Neural progenitor cell (in vitro differentiated cells): ENCODE measurements at regions not wholly inside any gene's neighbourhood (a gene's known extent, or its start where the extent isn't known, plus 50 kb on each side); places are given as distances from the start of the nearest gene placed in this dataset.

Experiments
- DNase-seq: peaks from one replicate; pipeline ENCODE4 v3.0.0-alpha.2; 2016; ENCODE audit warnings: low spot score
- H2AFZ ChIP-seq: fragments of 200-600 bp; sonication (generic); replicated peaks from 2 replicates; pipeline ENCODE4 v1.6.1; 2016; ENCODE audit warnings: antibody characterized with exemption
- H3F3A ChIP-seq: fragments of 200-600 bp; sonication (generic); 2 replicates; pipeline ENCODE4 v1.6.1; 2016; ENCODE audit warnings: antibody characterized with exemption, low read depth
- H3K27ac ChIP-seq: fragments of 200-600 bp; sonication (generic); 2 replicates; pipeline ENCODE4 v1.5.1; 2016; ENCODE audit warnings: mild to moderate bottlenecking
- H3K27me3 ChIP-seq: fragments of 200-600 bp; sonication (generic); 2 replicates; pipeline ENCODE4 v1.6.1; 2016; ENCODE audit warnings: mild to moderate bottlenecking, moderate library complexity
- H3K36me3 ChIP-seq: fragments of 200-600 bp; sonication (generic); 2 replicates; pipeline ENCODE4 v1.5.1; 2016
- H3K4me1 ChIP-seq: fragments of 200-600 bp; sonication (generic); 2 replicates; pipeline ENCODE4 v1.6.1; 2016; ENCODE audit warnings: mixed run types
- H3K4me2 ChIP-seq: fragments of 200-600 bp; sonication (generic); 2 replicates; pipeline ENCODE4 v1.6.1; 2016
- H3K4me3 ChIP-seq: fragments of 200-600 bp; sonication (generic); 2 replicates; pipeline ENCODE4 v1.5.1; 2016
- H3K79me2 ChIP-seq: fragments of 200-600 bp; sonication (generic); 2 replicates; pipeline ENCODE4 v1.6.1; 2016; ENCODE audit warnings: low read depth
- H3K9ac ChIP-seq: fragments of 200-600 bp; sonication (generic); 2 replicates; pipeline ENCODE4 v1.6.1; 2016
- H3K9me3 ChIP-seq: fragments of 200-600 bp; sonication (generic); 2 replicates; pipeline ENCODE4 v1.5.1; 2016; ENCODE audit warnings: low read depth
- H4K20me1 ChIP-seq: fragments of 200-600 bp; sonication (generic); 2 replicates; pipeline ENCODE4 v1.6.1; 2016; ENCODE audit warnings: low read depth
- H3K27ac Mint-ChIP-seq: 3 replicates; pipeline ENCODE4 v1.8.0; 2021; ENCODE audit warnings: mixed read lengths
- H3K27me3 Mint-ChIP-seq: 2 replicates; pipeline ENCODE4 v1.8.0; 2022; ENCODE audit warnings: low read depth, mild to moderate bottlenecking, inconsistent platforms, moderate library complexity, mixed read lengths; ENCODE audit not compliant: insufficient read depth
- H3K36me3 Mint-ChIP-seq: 3 replicates; pipeline ENCODE4 v1.8.0; 2021; ENCODE audit warnings: mixed read lengths
- H3K4me1 Mint-ChIP-seq: 3 replicates; pipeline ENCODE4 v1.8.0; 2021; ENCODE audit warnings: mixed read lengths
- H3K4me3 Mint-ChIP-seq: 3 replicates; pipeline ENCODE4 v1.8.0; 2021; ENCODE audit warnings: mild to moderate bottlenecking, moderate library complexity, mixed read lengths
- H3K9me3 Mint-ChIP-seq: 3 replicates; pipeline ENCODE4 v1.8.0; 2020; ENCODE audit warnings: mixed read lengths
- EZH2 ChIP-seq: fragments of 200-600 bp; sonication (generic); IDR thresholded peaks from 2 replicates; pipeline ENCODE4 v1.6.1; 2017; ENCODE audit warnings: antibody characterized with exemption, mild to moderate bottlenecking, moderate library complexity
- EZH2phosphoT487 ChIP-seq: fragments of 200-600 bp; sonication (generic); IDR thresholded peaks from 2 replicates; pipeline ENCODE4 v1.6.1; 2017; ENCODE audit warnings: antibody characterized with exemption
- TF ChIP-seq, protein P1 (sequence below): fragments of 200-600 bp; sonication (generic); IDR thresholded peaks from 2 replicates; pipeline ENCODE4 v1.5.1; 2017; ENCODE audit warnings: antibody characterized with exemption, mild to moderate bottlenecking

DNA sequence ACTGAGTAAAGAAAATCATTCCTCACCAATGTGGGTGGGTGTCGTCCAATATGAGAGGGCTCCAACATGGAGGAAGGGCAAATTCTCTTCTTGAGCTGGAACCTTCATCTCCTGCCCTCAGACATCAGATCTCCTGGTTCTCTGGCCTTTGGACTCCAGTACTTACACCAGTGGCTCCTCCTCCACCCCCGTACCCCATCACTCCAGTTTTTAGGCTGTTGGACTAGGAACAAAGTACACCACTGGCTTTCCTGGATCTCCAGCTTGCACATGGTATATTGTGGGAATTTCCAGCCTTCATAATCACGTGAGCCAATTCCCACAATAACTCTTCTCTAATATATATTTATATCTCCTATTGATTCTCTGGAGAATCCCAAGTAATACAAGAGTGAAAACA is 196.9 kb downstream of the PDHA2 start:
- Histone ChIP-seq H3K27me3 (no peaks in the 10 kb centered on the region), H3K4me1 (no peaks in the 10 kb centered on the region), H3K36me3 (no peaks in the 10 kb centered on the region), H3K9ac (no peak overlapping the region), H3K27ac (no peak overlapping the region), H3K79me2 (no peaks in the 10 kb centered on the region), H3F3A (no peaks in the 10 kb centered on the region), H2AFZ (no peak overlapping the region), H3K4me3 (no peak overlapping the region), H4K20me1 (no peaks in the 10 kb centered on the region), H3K9me3 (no peaks in the 10 kb centered on the region), H3K4me2 (no peak overlapping the region)
- Mint-ChIP-seq H3K27ac (no peak overlapping the region), H3K36me3 (no peaks in the 10 kb centered on the region), H3K9me3 (peaks cover 7% of the 10 kb centered on the region), H3K27me3 (no peaks in the 10 kb centered on the region), H3K4me1 (peaks cover 2% of the 10 kb centered on the region), H3K4me3 (no peak overlapping the region)
- TF ChIP-seq EZH2, result no peak
- TF ChIP-seq, protein P1, sequence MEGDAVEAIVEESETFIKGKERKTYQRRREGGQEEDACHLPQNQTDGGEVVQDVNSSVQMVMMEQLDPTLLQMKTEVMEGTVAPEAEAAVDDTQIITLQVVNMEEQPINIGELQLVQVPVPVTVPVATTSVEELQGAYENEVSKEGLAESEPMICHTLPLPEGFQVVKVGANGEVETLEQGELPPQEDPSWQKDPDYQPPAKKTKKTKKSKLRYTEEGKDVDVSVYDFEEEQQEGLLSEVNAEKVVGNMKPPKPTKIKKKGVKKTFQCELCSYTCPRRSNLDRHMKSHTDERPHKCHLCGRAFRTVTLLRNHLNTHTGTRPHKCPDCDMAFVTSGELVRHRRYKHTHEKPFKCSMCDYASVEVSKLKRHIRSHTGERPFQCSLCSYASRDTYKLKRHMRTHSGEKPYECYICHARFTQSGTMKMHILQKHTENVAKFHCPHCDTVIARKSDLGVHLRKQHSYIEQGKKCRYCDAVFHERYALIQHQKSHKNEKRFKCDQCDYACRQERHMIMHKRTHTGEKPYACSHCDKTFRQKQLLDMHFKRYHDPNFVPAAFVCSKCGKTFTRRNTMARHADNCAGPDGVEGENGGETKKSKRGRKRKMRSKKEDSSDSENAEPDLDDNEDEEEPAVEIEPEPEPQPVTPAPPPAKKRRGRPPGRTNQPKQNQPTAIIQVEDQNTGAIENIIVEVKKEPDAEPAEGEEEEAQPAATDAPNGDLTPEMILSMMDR, result no peak
- no peak for TF ChIP-seq EZH2phosphoT487
- no peak for DNase-seq

GRCh38 chr4:96037705-96038104 is 197.8 kb downstream of the PDHA2 start:
- H3K36me3 Mint-ChIP-seq, result no peaks in the 10 kb centered on the region

GRCh38 chr4:96039217-96039616 is 199.3 kb downstream of the PDHA2 start:
- H3K4me3 Mint-ChIP-seq, result no peak overlapping the region
- H3K36me3 Mint-ChIP-seq, result no peaks in the 10 kb centered on the region
- Histone ChIP-seq H3K4me3 (no peak overlapping the region), H3F3A (no peaks in the 10 kb centered on the region), H2AFZ (no peak overlapping the region), H3K9ac (no peak overlapping the region), H3K36me3 (no peaks in the 10 kb centered on the region), H3K4me2 (no peak overlapping the region), H3K27me3 (no peaks in the 10 kb centered on the region), H4K20me1 (no peaks in the 10 kb centered on the region), H3K79me2 (no peaks in the 10 kb centered on the region), H3K9me3 (no peaks in the 10 kb centered on the region), H3K27ac (no peak overlapping the region), H3K4me1 (no peaks in the 10 kb centered on the region)
- no peak for DNase-seq
- TF ChIP-seq EZH2, result no peak
- TF ChIP-seq, protein P1, result no peak
- TF ChIP-seq EZH2phosphoT487, result no peak
- no peak overlapping the region for H3K27ac Mint-ChIP-seq
- H3K4me1 Mint-ChIP-seq, result no peaks in the 10 kb centered on the region
- no peaks in the 10 kb centered on the region for H3K27me3 Mint-ChIP-seq
- peaks cover 7% of the 10 kb centered on the region for H3K9me3 Mint-ChIP-seq

More at GRCh38 chr4:96037705-96038104, 197.8 kb downstream of the PDHA2 start:
- H3K9ac ChIP-seq, result no peak overlapping the region
- no peak overlapping the region for H3K4me3 ChIP-seq
- H3K9me3 Mint-ChIP-seq, result peaks cover 7% of the 10 kb centered on the region
- H3K4me1 Mint-ChIP-seq, result peaks cover 2% of the 10 kb centered on the region
- TF ChIP-seq EZH2phosphoT487 (no peak), EZH2 (no peak)
- TF ChIP-seq, protein P1, result no peak
- DNase-seq, result no peak
- H3K4me2 ChIP-seq, result no peak overlapping the region
- H3K27ac ChIP-seq, result no peak overlapping the region
- H3K9me3 ChIP-seq, result no peaks in the 10 kb centered on the region
- H4K20me1 ChIP-seq, result no peaks in the 10 kb centered on the region
- no peaks in the 10 kb centered on the region for H3K79me2 ChIP-seq
- no peaks in the 10 kb centered on the region for H3K27me3 Mint-ChIP-seq
- no peaks in the 10 kb centered on the region for H3K27me3 ChIP-seq
- H3F3A ChIP-seq, result no peaks in the 10 kb centered on the region
- H3K27ac Mint-ChIP-seq, result no peak overlapping the region
- H3K4me1 ChIP-seq, result no peaks in the 10 kb centered on the region
- no peak overlapping the region for H3K4me3 Mint-ChIP-seq
- H3K36me3 ChIP-seq, result no peaks in the 10 kb centered on the region
- H2AFZ ChIP-seq, result no peak overlapping the region
